MM.1S (cell line): ENCODE measurements at regions not wholly inside any gene's neighbourhood (a gene's known extent, or its start where the extent isn't known, plus 50 kb on each side); places are given as distances from the start of the nearest gene placed in this dataset.

Experiments
- DNase-seq: peaks from one replicate; pipeline ENCODE4 v3.0.0-alpha.2; 2015
- H2AFZ ChIP-seq: fragments of 300-600 bp; sonication (generic); 2 replicates; pipeline ENCODE4 v1.6.0; 2016; ENCODE audit warnings: antibody characterized with exemption, low read length
- H3F3A ChIP-seq: fragments of 300-600 bp; sonication (generic); 2 replicates; pipeline ENCODE4 v1.6.1; 2016; ENCODE audit warnings: mild to moderate bottlenecking, antibody characterized with exemption, low read length, moderate library complexity, mixed read lengths; ENCODE audit not compliant: insufficient read depth
- H3K27ac ChIP-seq: fragments of 300-600 bp; sonication (generic); 2 replicates; pipeline ENCODE4 v1.5.1; 2016; ENCODE audit warnings: mild to moderate bottlenecking, low read length
- H3K27me3 ChIP-seq: fragments of 300-600 bp; sonication (generic); replicated peaks from 2 replicates; pipeline ENCODE4 v1.6.0; 2016; ENCODE audit warnings: low read length; ENCODE audit not compliant: insufficient read depth
- H3K36me3 ChIP-seq: fragments of 300-600 bp; sonication (generic); replicated peaks from 2 replicates; pipeline ENCODE4 v1.6.1; 2016; ENCODE audit warnings: mild to moderate bottlenecking, low read length, mixed read lengths; ENCODE audit not compliant: insufficient read depth
- H3K4me1 ChIP-seq: fragments of 300-600 bp; sonication (generic); 2 replicates; pipeline ENCODE4 v1.6.1; 2016; ENCODE audit warnings: low read length, mixed read lengths
- H3K4me2 ChIP-seq: fragments of 300-600 bp; sonication (generic); 2 replicates; pipeline ENCODE4 v1.6.0; 2016; ENCODE audit warnings: low read depth, low read length
- H3K4me3 ChIP-seq: fragments of 300-600 bp; sonication (generic); 2 replicates; pipeline ENCODE4 v1.5.1; 2016; ENCODE audit warnings: low read length, mixed read lengths
- H3K79me2 ChIP-seq: fragments of 300-600 bp; sonication (generic); 2 replicates; pipeline ENCODE4 v1.6.1; 2016; ENCODE audit warnings: mixed run types, low read length, mixed read lengths
- H3K9ac ChIP-seq: fragments of 300-600 bp; sonication (generic); 2 replicates; pipeline ENCODE4 v1.6.1; 2016; ENCODE audit warnings: low read length, mixed read lengths
- H3K9me2 ChIP-seq: fragments of 300-600 bp; sonication (generic); replicated peaks from 2 replicates; pipeline ENCODE4 v1.6.1; 2016; ENCODE audit warnings: mild to moderate bottlenecking, low read length, mixed read lengths; ENCODE audit not compliant: insufficient read depth
- H3K9me3 ChIP-seq: fragments of 300-600 bp; sonication (generic); replicated peaks from 2 replicates; pipeline ENCODE4 v1.6.1; 2016; ENCODE audit warnings: mild to moderate bottlenecking, low read length, mixed read lengths; ENCODE audit not compliant: insufficient read depth
- H4K20me1 ChIP-seq: fragments of 300-600 bp; sonication (generic); 2 replicates; pipeline ENCODE4 v1.6.1; 2016; ENCODE audit warnings: mild to moderate bottlenecking, low read length, moderate library complexity, mixed read lengths; ENCODE audit not compliant: insufficient read depth
- CTCF ChIP-seq: fragments of 300-600 bp; sonication (generic); IDR thresholded peaks from 2 replicates; pipeline ENCODE4 v1.5.1; 2016; ENCODE audit warnings: antibody characterized with exemption, low read length, mixed read lengths
- EZH2 ChIP-seq: fragments of 300-600 bp; sonication (generic); optimal IDR thresholded peaks from 2 replicates; pipeline ENCODE3; 2017; ENCODE audit warnings: low read depth, mild to moderate bottlenecking, antibody characterized with exemption, low read length, mixed read lengths
- EZH2phosphoT487 ChIP-seq: fragments of 300-600 bp; sonication (generic); IDR thresholded peaks from 2 replicates; pipeline ENCODE4 v1.6.1; 2018; ENCODE audit warnings: antibody characterized with exemption, low read length

GRCh38 chr15:70156671-70157271 lies 59.1 kb upstream of the TLE3 start:
- DNase-seq, result no peak
- Histone ChIP-seq H3F3A (no peaks in the 10 kb centered on the region), H3K4me1 (peaks cover 6% of the 10 kb centered on the region), H3K9me2 (no peaks in the 10 kb centered on the region), H3K27me3 (no peaks in the 10 kb centered on the region), H3K27ac (no peak overlapping the region), H3K4me2 (no peak overlapping the region), H3K79me2 (no peaks in the 10 kb centered on the region), H2AFZ (no peak overlapping the region), H3K9ac (no peak overlapping the region), H3K9me3 (no peaks in the 10 kb centered on the region), H3K36me3 (no peaks in the 10 kb centered on the region), H4K20me1 (no peaks in the 10 kb centered on the region), H3K4me3 (no peak overlapping the region)
- TF ChIP-seq EZH2phosphoT487, result no peak

- Histone ChIP-seq H3K4me1 (peaks cover 14% of the 10 kb centered on the region), H3K27me3 (no peaks in the 10 kb centered on the region), H3K9me2 (no peaks in the 10 kb centered on the region), H3K36me3 (no peaks in the 10 kb centered on the region), H3K79me2 (no peaks in the 10 kb centered on the region), H2AFZ (no peak overlapping the region), H3K4me2 (no peak overlapping the region), H3F3A (no peaks in the 10 kb centered on the region), H3K9me3 (no peaks in the 10 kb centered on the region), H3K27ac (no peak overlapping the region), H3K4me3 (no peak overlapping the region), H4K20me1 (no peaks in the 10 kb centered on the region), H3K9ac (no peak overlapping the region)
- TF ChIP-seq EZH2, result no peak
- no peak for TF ChIP-seq EZH2phosphoT487
- TF ChIP-seq CTCF, result no peak
- DNase-seq, result no peak
Measured at GRCh38 chr15:70154718-70155347, 57.1 kb upstream of the TLE3 start.

- Histone ChIP-seq H3K36me3 (no peaks in the 10 kb centered on the region), H3K4me2 (no peak overlapping the region)
Measured at GRCh38 chr15:70153921-70154717, 56.4 kb upstream of the TLE3 start.

More at GRCh38 chr15:70153921-70154717, 56.4 kb upstream of the TLE3 start:
- Histone ChIP-seq H3K9ac (no peak overlapping the region), H3K79me2 (no peaks in the 10 kb centered on the region), H3K4me1 (peaks cover 14% of the 10 kb centered on the region), H3K4me3 (no peak overlapping the region), H3K27ac (no peak overlapping the region), H3K9me2 (no peaks in the 10 kb centered on the region), H4K20me1 (no peaks in the 10 kb centered on the region), H2AFZ (no peak overlapping the region), H3F3A (no peaks in the 10 kb centered on the region), H3K9me3 (no peaks in the 10 kb centered on the region), H3K27me3 (no peaks in the 10 kb centered on the region)
- no peak for TF ChIP-seq EZH2phosphoT487
- no peak for TF ChIP-seq EZH2
- no peak for TF ChIP-seq CTCF
- no peak for DNase-seq
